ENCODE measurements at regions not wholly inside any gene's neighbourhood (a gene's known extent, or its start where the extent isn't known, plus 50 kb on each side); places are given as distances from the start of the nearest gene placed in this dataset.

- DNase-seq = no peak
These were observed 138.0 kb upstream of the CPNE8 start for GRCh38 chr12:39043424-39043822.

GRCh38 chr12:39040275-39040674 is 134.9 kb upstream of the CPNE8 start:
- DNase-seq = no peak

GRCh38 chr12:39037115-39037514 is 131.7 kb upstream of the CPNE8 start:
- no peak for DNase-seq

GRCh38 chr12:39036105-39036504 is 130.7 kb upstream of the CPNE8 start:
- DNase-seq = no peak

- DNase-seq = no peak
These were observed 128.4 kb upstream of the CPNE8 start for GRCh38 chr12:39033782-39034181.

- DNase-seq = no peak
These were observed 127.1 kb upstream of the CPNE8 start for GRCh38 chr12:39032448-39032847.

- no peak for DNase-seq
These were observed 126.6 kb upstream of the CPNE8 start for GRCh38 chr12:39032034-39032433.

GRCh38 chr12:39028382-39028781 is 123.0 kb upstream of the CPNE8 start:
- DNase-seq = no peak

GRCh38 chr12:39012870-39013269 is 107.5 kb upstream of the CPNE8 start:
- DNase-seq = no peak

- DNase-seq = no peak
These were observed 105.8 kb upstream of the CPNE8 start for GRCh38 chr12:39011166-39011565.

- DNase-seq = no peak
These were observed 105.0 kb upstream of the CPNE8 start for GRCh38 chr12:39010406-39010805.

GRCh38 chr12:39007619-39008018 is 102.2 kb upstream of the CPNE8 start:
- DNase-seq = no peak

GRCh38 chr12:39006286-39006685 is 100.9 kb upstream of the CPNE8 start:
- DNase-seq = no peak

- no peak for DNase-seq
These were observed 100.3 kb upstream of the CPNE8 start for GRCh38 chr12:39005671-39006070.

- no peak for DNase-seq
These were observed 98.3 kb upstream of the CPNE8 start for GRCh38 chr12:39003541-39004155.

GRCh38 chr12:39000370-39000769 is 95.0 kb upstream of the CPNE8 start:
- DNase-seq = no peak

- no peak for DNase-seq
These were observed 93.6 kb upstream of the CPNE8 start for GRCh38 chr12:38998887-38999482.

GRCh38 chr12:38995249-38995648 is 89.9 kb upstream of the CPNE8 start:
- no peak for DNase-seq

- no peak for DNase-seq
These were observed 80.6 kb upstream of the CPNE8 start for GRCh38 chr12:38985961-38986360.

- no peak for DNase-seq
These were observed 79.0 kb upstream of the CPNE8 start for GRCh38 chr12:38984388-38984787.

GRCh38 chr12:38983117-38983571 is 77.8 kb upstream of the CPNE8 start:
- DNase-seq = no peak

GRCh38 chr12:38977132-38977531 is 71.7 kb upstream of the CPNE8 start:
- no peak for DNase-seq

- DNase-seq = no peak
These were observed 64.3 kb upstream of the CPNE8 start for GRCh38 chr12:38969706-38970105.

GRCh38 chr12:38961683-38962082 is 56.3 kb upstream of the CPNE8 start:
- no peak for DNase-seq

- DNase-seq = no peak
These were observed 55.6 kb upstream of the CPNE8 start for GRCh38 chr12:38961012-38961411.
